ENCODE measurements at regions not wholly inside any gene's neighbourhood (a gene's known extent, or its start where the extent isn't known, plus 50 kb on each side); places are given as distances from the start of the nearest gene placed in this dataset.

DNA sequence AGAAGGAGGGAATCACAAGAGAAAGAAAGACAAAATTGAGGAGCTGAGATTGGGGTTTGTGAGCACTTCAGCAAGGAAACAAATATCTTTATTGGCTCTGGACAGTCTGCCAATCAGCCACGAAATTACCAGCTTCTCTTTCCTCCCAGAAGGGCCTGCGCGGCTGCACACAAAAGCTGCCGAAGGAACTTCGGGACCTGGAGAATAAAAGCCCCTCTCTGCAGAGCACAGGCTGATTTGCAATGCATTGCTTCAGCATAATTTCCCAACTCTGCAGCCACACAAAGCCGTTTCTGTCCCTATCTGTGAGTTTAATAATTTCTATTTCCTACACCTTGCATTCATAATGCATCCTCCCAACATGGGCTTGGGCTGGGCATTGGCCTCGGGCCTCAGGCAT lies 522.6 kb downstream of the BUD13 start:
- Histone ChIP-seq H3K4me3 (no peak overlapping the region), H3K27me3 (no peaks in the 10 kb centered on the region), H3K9me3 (replicated peaks in 1 of 3) (no peaks in the 10 kb centered on the region), H3K4me1 (replicated peaks in 1 of 2) (no peaks in the 10 kb centered on the region), H3K27ac (no peak overlapping the region), H3K36me3 (replicated peaks in 1 of 2) (no peaks in the 10 kb centered on the region)
- intact Hi-C loops (cut with DNase I): no loop called here
- TF ChIP-seq, protein P1, sequence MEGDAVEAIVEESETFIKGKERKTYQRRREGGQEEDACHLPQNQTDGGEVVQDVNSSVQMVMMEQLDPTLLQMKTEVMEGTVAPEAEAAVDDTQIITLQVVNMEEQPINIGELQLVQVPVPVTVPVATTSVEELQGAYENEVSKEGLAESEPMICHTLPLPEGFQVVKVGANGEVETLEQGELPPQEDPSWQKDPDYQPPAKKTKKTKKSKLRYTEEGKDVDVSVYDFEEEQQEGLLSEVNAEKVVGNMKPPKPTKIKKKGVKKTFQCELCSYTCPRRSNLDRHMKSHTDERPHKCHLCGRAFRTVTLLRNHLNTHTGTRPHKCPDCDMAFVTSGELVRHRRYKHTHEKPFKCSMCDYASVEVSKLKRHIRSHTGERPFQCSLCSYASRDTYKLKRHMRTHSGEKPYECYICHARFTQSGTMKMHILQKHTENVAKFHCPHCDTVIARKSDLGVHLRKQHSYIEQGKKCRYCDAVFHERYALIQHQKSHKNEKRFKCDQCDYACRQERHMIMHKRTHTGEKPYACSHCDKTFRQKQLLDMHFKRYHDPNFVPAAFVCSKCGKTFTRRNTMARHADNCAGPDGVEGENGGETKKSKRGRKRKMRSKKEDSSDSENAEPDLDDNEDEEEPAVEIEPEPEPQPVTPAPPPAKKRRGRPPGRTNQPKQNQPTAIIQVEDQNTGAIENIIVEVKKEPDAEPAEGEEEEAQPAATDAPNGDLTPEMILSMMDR (IDR thresholded peaks at IDR 0.05): no peak
- TF ChIP-seq POLR2A (IDR thresholded peaks at IDR 0.05): no peak
- 69 to 85% (median 84%) methylated on average over 7 of the region's 7 CpGs for WGBS, 4 donors
- no peak for DNase-seq

DNA sequence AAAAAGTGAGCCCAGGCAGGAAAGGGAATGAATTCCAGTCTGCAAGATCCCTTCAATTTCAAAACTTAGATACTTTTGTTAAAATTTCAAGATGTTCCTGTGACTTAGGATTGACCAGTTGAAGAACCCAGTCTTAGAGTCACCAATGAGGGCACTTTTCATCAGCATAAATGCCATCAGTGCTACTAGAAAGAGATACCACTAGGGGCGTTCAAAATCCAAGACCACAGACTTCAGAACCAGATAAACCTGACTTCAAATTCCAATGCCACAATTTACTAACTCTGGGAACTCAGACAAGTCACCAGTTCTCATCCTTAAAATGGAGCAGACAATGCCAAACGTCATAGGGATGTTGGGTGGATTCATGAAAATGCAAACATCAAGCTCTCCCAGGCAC lies 523.2 kb downstream of the BUD13 start:
- H3K27me3 ChIP-seq: no peaks in the 10 kb centered on the region
- no peaks in the 10 kb centered on the region for H3K4me1 ChIP-seq (replicated peaks in 1 of 2)
- no peak for TF ChIP-seq POLR2A (IDR thresholded peaks at IDR 0.05)
- TF ChIP-seq, protein P1 (IDR thresholded peaks at IDR 0.05): no peak
- no peak overlapping the region for H3K4me3 ChIP-seq
- H3K9me3 ChIP-seq (replicated peaks in 1 of 3): no peaks in the 10 kb centered on the region
- intact Hi-C loops (cut with DNase I): no loop called here
- H3K27ac ChIP-seq: no peak overlapping the region
- 75 to 78% (median 77%) methylated on average over 2 of the region's 2 CpGs for WGBS, 4 donors
- no peak for DNase-seq
- H3K36me3 ChIP-seq (replicated peaks in 1 of 2): no peaks in the 10 kb centered on the region

DNA sequence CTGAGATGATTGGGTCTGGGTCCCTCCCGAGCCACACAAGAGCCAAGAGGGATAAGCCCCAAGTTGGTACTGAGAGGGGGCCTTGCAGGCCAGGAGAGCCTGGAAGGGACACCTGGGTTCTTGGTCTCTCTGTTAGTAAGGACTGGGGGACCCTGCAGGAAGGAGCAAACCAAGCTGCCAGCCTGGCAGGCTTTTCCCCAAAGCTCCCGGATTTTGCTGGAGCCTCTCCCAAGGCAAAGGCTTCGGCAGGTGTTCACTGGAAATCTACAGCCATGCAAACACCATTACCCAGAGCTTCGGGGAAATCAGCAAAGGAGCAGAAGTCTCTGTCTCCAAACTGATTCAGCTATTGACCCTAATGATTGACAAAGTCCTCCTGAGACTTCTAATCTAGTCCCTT lies 527.9 kb downstream of the BUD13 start:
- H3K4me1 ChIP-seq (replicated peaks in 1 of 2): no peaks in the 10 kb centered on the region
- no peaks in the 10 kb centered on the region for H3K9me3 ChIP-seq (replicated peaks in 1 of 3)
- TF ChIP-seq, protein P1 (IDR thresholded peaks at IDR 0.05): no peak
- TF ChIP-seq POLR2A (IDR thresholded peaks at IDR 0.05): no peak
- intact Hi-C loops (cut with DNase I): no loop called here
- H3K27ac ChIP-seq: no peak overlapping the region
- DNase-seq: no peak
- H3K4me3 ChIP-seq: no peak overlapping the region
- no peaks in the 10 kb centered on the region for H3K27me3 ChIP-seq
- H3K36me3 ChIP-seq (replicated peaks in 1 of 2): no peaks in the 10 kb centered on the region
- WGBS, 4 donors: 74 to 87% (median 84%) methylated on average over 3 to 4 of the region's 4 CpGs

DNA sequence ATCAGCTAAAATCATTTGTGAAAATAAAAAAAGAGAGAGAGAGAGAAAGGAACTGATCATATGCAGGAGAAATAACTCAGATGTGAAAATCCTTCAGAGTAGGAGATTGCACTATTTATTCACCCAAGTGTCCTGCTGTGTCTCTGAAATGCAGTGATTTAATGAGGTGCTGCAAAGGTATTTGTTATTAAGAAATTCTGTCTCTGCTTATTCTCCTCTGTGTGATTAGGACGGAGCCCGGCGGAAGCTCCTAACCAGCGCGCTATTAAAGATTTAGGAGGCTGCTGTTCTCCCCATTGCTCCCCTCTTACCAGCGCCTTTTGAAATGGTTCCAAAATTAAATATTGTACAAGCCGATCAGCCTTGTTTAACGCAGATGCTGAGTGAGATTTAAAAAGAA lies 528.3 kb downstream of the BUD13 start:
- Histone ChIP-seq H3K4me1 (replicated peaks in 1 of 2) (no peaks in the 10 kb centered on the region), H3K27me3 (no peaks in the 10 kb centered on the region), H3K27ac (no peak overlapping the region), H3K4me3 (no peak overlapping the region), H3K36me3 (replicated peaks in 1 of 2) (no peaks in the 10 kb centered on the region), H3K9me3 (replicated peaks in 1 of 3) (no peaks in the 10 kb centered on the region)
- DNase-seq: no peak
- TF ChIP-seq, protein P1 (IDR thresholded peaks at IDR 0.05): no peak
- no peak for TF ChIP-seq POLR2A (IDR thresholded peaks at IDR 0.05)
- intact Hi-C loops (cut with DNase I): no loop called here
- 75 to 90% (median 84%) methylated on average over 8 of the region's 8 CpGs for WGBS, 4 donors
